ENCODE measurements at regions not wholly inside any gene's neighbourhood (a gene's known extent, or its start where the extent isn't known, plus 50 kb on each side); places are given as distances from the start of the nearest gene placed in this dataset.
"Not testable (repeated sequence)": the region's sequence is repeated elsewhere in the genome, so short reads cannot be mapped to it uniquely, and the experiment has no call there.

DNA sequence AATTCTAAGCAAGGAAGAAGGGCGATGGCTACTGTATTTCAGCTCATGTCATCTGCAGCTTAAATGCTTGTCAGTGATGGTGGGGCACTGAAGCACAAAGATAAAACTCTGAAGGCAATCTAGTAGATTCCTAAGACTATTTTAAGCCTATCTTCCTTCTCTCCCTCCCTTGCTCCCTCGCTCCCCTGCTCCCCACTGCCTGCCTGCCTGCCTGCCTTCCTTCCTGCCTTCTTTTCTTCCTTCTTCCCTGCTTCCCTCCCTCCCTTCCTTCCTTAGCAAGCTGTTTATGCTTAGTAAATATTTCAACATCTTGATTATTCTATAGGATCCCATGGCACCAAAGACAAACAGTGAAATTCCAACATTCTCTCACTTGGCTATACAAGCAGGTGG lies 99.6 kb downstream of the OXSM start:
- H3K4me3 ChIP-seq (ENCODE audit: low read depth, low read length), result no peak overlapping the region
- no peak for DNase-seq (ENCODE audit: low read depth)

DNA sequence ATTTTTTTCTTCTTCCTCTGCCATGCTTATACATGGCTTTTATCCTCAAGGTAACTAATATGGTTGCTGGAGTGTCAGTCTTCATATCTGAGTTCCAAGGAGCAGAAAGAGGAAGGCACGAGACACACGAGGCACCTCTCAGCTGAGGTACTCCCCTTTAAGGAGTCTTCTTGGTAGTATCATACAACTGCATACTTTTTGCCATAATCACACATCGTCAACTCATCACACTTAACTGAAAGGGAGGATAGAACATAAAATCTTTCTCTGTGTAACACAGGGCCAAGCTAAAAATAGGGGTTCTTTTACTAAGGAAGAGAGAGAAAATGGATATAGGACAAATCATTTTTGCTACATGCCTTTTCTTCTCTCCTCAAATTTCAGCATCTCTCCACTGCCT lies 104.2 kb downstream of the OXSM start:
- DNase-seq (ENCODE audit: low read depth), result no peak
- no peak overlapping the region for H3K4me3 ChIP-seq (ENCODE audit: low read depth, low read length)

DNA sequence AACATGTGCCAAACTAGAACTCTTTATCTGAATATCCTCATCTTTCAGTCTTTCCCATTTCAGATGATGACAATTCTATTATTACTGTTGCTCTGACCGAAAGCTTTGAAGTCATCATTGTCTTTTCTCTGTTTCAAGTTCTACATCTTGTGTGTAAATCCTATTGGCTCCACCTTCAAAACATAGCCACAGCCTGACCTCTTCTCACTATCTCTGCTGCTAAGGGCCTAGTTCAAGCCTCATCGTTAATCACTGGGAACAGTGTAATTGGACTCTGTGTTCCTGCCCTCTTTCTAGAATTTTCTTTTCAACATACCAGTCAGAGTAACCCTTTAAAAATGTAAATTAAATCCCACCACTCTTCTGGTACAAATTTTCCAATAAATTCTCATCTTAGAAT lies 105.1 kb downstream of the OXSM start:
- no peak for DNase-seq (ENCODE audit: low read depth)
- no peak overlapping the region for H3K4me3 ChIP-seq (ENCODE audit: low read depth, low read length)

DNA sequence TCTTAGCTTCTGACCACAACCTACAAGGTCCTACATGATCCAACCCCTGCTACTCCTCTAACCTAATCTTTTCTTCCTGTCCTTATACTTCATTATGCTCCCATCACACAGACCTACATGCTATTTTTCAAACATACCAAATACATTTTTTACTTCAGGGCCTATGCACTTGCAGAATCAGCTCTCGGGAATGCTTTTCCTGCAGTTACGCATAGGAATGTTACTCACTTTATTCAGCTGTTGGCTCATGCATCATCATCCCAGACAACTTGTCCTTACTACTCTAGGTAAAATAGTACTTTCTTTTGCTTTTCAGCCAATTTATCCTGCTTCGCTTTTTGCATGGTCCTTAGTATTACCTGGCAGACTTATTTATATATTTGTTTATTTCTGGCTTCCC lies 105.6 kb downstream of the OXSM start:
- DNase-seq (ENCODE audit: low read depth), result peak; percentile 36

DNA sequence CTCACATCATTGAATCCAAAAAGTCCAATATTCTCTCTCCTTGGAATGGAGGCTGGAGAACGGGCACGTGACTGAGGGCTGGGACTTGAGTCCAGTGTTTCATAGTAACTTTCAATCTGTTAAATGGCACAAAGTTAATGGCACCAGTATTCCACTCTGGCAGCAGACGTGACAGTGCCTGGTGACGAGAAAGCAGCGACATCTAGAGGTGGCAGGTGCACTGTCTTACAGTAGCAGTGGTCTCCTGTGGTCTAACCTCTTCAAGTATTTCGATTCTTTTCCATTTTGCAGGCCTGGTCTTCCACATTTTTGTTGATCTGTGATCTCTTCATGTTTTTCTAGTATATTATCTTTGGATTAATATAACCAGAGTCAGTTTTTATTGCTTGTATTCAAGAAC lies 107.1 kb downstream of the OXSM start:
- DNase-seq (ENCODE audit: low read depth), result no peak
- no peak overlapping the region for H3K4me3 ChIP-seq (ENCODE audit: low read depth, low read length)

More for the DNA sequence above, 105.6 kb downstream of the OXSM start:
- no peak overlapping the region for H3K4me3 ChIP-seq (ENCODE audit: low read depth, low read length)

DNA sequence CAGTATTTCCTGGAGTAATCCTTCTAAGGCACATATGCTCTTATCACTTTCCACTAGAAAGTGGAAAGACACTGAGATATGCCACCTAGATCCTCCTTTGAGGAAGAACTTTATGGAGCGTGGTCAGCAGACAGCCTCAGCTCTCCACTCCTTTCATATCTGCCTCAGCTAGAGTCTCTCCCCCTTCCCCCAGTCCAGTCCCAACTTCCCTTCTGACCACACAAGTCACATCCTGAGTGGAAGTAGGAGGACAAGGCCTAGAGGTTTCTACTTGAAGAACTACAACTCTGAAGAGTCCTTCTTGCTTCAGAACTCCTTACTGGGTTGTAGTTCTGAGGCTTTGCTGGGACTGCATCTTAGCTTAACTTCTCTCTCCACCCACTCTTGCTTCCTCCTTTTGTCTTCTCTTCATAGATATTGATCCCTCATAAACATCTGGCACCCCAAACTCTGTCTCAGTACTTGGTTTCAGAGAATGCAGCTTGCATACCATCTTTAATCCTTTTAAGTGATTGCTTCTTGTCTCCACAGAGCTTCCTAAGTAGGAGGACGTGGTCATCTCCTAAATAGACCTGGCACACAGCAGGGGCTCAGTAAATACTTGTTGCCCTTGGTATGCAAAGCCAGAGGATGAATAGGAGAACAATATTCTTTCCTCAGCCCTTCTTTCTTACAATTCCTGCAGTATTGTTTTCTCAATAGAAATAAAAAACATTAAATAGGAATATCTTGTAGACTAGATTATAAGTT lies 109.6 kb downstream of the OXSM start:
- no peak for DNase-seq (ENCODE audit: low read depth)
- H3K4me3 ChIP-seq (ENCODE audit: low read depth, low read length), result no peak overlapping the region

DNA sequence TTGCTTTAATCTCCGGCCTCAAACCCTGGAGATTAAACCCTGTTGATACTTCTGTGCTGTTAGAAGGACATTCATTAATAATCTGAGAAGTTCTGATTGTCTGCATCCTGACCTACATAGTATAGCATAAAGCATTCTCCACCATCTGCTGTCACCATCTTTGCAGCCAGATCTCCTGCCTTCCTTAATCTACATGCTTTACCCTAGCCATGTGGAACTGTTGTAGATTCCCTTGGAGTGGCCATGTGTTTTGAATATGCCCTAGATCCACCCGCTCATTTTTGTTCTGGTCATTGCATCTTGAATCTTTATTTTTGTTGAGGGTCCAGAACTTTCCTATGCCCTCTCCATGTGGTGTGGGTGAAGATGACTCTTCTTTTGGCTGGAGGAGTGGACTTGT lies 110.3 kb downstream of the OXSM start:
- no peak overlapping the region for H3K4me3 ChIP-seq (ENCODE audit: low read depth, low read length)

DNA sequence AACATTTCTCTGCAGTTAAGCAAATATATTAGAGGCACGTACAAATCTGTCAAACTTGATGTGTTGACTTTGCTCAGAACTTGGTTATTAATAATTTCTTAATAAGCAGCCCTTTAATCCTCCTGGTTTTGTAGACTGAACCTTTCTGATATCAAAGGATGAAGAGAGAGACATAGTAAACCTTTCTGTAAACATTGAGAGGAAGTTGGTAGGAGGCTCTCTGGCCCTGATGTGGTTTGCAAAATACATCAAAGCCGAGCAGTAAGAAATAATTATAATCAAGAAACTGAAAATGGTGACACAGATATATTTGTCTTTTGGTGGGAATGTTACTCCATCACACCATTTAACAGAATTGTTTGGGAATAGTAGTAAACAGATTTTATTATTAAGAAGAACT lies 111.9 kb downstream of the OXSM start:
- H3K4me3 ChIP-seq (ENCODE audit: low read depth, low read length), result no peak overlapping the region
- DNase-seq (ENCODE audit: low read depth), result no peak

More for the DNA sequence above, 110.3 kb downstream of the OXSM start:
- DNase-seq (ENCODE audit: low read depth), result no peak

DNA sequence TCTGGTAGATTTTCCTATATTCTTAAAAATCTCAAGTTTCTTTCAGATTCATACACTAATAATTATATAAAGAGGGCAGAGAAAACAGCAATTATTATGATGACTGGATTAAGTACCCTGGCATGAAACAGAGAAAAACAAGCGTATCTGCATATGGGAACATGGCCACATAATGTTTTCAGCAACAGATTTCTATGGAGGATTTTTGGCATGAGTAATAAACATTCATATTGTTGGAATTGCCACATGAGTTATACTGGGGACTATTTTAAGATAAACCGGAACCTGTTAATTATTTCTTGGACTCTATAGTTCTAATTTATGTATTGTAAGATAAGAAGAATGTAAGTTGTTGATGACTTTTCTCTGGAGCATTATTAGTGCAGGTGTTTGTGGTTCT lies 112.7 kb downstream of the OXSM start:
- H3K4me3 ChIP-seq (ENCODE audit: low read depth, low read length), result no peak overlapping the region
- DNase-seq (ENCODE audit: low read depth), result no peak

DNA sequence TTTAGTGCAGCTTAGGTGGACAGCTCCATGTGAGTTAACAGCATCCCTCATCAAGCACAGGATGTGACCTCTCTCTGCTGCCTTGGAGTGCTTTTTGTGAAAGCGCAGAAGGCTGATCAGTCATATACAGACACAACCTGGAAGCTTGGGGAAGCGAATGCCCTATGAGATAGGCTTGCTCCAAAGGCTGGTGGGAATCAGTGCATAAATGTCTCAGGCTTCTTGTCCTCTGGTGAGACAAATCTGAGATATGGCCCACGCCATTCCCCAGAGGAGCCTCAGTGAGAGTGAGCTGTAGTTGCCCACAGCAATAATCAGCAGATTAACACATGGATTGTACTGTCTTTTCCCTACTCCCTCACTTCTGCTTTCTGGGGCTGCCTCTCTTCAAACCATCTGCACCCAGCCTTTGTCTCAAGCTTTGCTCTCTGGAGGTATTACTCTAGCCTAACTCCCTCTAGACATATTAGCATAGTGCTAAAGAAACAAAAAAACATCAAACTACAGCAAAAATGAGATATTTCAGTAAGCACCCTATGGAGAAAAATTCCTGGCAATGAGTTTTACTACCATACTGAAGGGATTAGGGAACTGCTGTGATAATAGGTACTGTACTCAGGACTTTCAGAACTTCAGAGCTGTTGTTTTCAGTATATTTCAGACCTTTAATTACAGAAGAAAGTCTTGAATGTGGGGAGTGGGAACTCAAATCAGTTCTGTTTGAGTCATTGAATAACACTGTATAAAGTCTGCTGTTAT lies 113.7 kb downstream of the OXSM start:
- no peak overlapping the region for H3K4me3 ChIP-seq (ENCODE audit: low read depth, low read length)
- DNase-seq (ENCODE audit: low read depth), result no peak

DNA sequence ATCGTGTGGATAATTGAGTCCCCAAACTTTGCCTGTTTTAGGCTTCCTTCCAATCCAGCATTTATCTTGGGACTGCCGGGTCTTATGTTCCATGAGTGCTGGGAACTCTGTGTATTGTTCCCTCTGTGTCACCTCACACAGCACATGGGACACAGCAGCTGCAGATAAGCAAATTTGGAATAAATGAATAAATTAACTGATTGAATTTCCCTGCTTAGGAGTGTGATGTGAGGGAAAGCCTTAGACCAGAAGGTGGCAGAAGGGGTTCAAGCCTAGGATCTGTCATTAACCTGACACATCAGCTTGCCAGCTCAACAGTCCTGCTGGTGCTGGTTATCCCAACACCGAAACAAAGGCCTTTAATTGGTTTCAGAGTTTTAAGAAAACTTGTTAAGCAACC lies 114.3 kb downstream of the OXSM start:
- no peak overlapping the region for H3K4me3 ChIP-seq (ENCODE audit: low read depth, low read length)
- DNase-seq (ENCODE audit: low read depth), result no peak

DNA sequence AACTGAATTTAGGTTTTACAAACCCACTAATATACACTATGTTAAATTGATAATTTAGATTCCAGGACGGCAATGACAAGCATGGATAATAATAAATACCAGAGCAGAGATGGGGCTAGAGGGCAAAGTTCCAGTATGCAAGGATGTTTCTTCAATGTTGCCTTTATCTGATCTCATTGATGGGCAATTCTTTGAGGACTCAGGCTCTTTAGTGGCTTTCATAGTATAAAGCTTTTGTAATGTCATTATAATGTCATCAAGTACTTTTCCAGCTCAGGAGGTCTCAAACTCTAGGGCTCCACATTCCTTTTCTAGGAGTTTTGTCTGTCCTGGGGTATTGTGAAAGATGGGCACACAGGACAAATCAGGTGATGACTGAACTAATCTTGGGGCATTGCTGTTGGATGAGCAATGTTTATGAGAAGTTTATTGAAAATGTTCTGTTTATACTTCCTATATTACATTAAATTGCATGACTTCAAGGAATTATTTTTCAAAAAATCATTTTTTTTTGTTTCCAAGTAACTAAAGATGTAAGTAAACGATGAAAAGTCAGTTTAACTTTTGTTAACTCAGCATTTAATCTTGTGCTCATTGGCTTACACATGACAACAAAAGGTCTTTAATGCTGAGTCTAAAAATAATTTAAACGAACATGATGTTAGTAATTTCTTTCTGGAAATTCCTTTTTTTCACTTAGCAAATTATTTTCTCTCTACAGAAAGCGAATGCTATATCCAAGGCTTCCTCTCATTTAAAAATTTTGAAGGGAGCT lies 116.4 kb downstream of the OXSM start:
- no peak for DNase-seq (ENCODE audit: low read depth)
- H3K4me3 ChIP-seq (ENCODE audit: low read depth, low read length), result no peak overlapping the region

DNA sequence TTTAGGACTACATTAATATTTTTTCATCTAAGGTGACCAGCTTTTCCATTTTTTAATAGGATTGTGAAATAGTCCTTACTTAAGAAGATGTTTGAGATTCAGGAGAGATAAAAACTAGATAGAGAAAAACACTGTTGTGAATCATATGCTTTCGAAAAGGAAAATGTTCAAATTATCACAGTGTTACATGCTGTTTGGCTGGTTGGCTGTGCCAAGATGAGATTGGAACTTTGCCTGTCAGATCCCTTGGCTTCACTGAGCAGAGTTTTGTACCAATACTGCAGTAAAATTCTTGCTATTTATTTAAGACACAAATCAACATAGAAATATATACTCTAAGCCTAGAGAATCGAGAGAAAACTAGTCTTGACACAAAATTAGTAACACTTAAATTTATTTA lies 117.2 kb downstream of the OXSM start:
- DNase-seq (ENCODE audit: low read depth), result no peak
- no peak overlapping the region for H3K4me3 ChIP-seq (ENCODE audit: low read depth, low read length)

DNA sequence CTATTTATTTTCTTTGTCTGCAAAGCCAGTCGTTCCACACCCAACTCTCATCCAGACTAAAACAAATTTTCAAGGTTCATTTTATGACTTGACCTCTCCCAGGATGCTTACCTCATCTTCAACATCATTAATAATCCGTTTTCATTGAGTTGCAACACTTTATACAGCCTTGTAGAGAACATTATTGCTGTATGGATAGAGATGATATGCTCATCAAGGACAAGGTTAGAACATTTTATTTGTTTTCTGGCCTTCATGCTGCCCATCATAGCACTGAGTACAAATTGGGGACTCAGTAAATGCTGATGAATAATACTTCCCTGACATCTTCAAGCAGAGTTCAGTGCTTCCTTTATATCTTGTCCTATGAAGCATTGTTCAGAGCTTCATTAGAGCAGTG lies 120.2 kb downstream of the OXSM start:
- no peak overlapping the region for H3K4me3 ChIP-seq (ENCODE audit: low read depth, low read length)
- no peak for DNase-seq (ENCODE audit: low read depth)

DNA sequence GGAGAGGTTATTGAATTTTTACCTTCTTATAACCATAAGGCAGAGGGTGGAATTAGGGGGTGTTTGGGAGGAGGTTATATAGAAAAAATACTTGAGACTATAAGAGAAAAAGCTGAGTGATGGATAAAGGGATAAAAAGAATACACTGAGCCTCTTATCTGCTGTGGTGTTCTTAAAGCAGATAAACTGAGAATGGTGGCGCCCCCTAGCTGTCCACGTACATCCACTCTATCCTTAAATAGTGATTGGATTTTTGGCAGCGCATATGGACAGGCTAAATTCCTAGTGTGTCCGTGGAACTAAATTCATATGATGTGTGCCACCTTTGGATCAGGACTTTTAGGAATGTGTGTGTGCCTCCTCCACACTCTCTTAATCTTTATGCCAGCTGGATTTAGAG lies 121.1 kb downstream of the OXSM start:
- H3K4me3 ChIP-seq (ENCODE audit: low read depth, low read length), result no peak overlapping the region
- no peak for DNase-seq (ENCODE audit: low read depth)

DNA sequence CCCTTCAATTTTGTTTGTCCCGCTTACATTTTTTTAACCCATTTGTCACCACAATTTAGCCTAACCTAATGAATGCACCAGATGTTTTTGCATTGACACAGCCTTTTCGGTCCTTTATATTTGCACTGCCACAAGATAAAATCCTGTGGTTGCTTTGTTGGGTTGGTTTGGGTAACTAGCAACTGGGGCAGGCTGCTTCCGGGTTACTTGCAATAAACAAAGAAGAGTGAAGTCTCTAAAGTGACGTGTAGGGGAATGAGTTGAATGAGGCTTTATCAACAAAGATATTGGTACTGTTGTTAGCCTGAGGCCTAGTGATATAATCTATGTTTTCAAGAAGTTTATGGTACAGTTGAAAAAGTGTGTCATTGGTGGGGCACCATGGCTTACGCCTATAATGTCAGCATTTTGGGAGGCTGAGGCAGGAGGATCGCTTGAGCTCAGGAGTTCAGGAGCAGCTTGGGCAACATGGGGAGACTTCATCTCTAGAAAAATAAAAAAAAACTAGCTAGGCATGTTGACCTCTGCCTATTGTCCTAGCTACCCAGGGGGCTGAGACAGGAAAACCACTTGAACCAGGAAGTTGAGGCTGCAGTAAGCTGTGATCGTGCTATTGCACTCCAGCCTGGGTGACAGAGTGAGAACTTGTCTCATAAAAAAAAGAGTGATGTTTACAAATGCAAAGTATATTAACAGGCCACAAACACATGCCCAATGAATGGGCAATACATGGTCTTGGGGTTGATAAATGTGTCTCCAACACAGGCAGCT lies 121.8 kb downstream of the OXSM start:
- no peak for DNase-seq (ENCODE audit: low read depth)
- H3K4me3 ChIP-seq (ENCODE audit: low read depth, low read length), result no peak overlapping the region

DNA sequence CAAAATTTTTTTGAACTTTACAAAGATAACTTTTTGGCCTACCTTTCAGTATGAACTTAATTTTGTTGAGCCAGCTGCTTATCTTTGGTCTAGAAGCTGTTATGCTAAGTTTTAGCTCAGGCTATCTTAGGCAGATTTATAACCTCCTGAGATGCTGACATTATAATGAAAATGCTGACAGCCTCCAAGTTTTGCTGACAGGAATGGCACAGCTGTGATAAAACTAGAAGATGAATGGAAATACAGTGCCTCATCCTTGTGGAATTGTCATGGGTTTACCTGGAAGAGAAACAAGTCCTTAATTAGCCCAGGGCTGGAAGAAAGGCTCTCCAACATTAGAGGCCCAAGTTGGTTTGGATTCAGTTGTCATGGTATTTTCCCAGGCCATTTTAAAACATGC lies 123.3 kb downstream of the OXSM start:
- no peak overlapping the region for H3K4me3 ChIP-seq (ENCODE audit: low read depth, low read length)
- DNase-seq (ENCODE audit: low read depth), result no peak

DNA sequence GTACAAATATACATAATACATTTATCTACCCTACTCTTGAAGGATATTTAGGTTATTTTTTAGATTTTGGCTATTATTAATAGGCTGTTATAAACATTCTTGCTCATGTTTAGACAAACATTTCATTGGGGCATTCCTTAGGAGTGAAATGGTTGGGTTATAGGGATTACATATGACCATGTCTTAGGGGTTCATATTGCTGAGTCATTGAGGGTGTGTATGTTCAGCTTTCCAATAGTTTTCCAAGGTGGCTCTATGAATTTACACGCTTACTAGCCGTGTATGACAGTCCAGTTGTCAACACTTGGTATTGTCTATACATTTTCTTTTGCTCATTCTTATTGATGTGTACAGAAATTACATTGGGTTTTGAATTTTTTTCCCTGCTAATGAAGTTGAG lies 125.8 kb downstream of the OXSM start:
- no peak for DNase-seq (ENCODE audit: low read depth)
- H3K4me3 ChIP-seq (ENCODE audit: low read depth, low read length), result no peak overlapping the region

DNA sequence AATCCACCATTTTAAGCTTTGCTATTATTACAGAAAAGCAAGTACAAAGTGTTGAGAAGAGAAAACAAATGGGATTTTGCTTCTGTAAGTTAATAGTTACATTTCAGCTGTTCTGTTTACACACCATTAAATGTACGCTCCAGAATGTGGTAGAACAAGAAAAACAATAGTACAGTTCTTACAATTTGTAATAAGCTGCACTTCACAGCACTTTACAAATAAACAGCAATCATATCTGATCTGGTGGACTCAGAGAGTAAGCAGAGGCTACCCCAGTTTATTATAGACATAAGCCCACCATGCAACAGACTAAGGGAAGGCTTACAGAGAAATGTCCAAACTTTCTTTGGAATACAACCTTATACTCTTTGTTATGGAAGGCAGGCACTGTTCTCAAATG lies 126.4 kb downstream of the OXSM start:
- no peak for DNase-seq (ENCODE audit: low read depth)
- no peak overlapping the region for H3K4me3 ChIP-seq (ENCODE audit: low read depth, low read length)

DNA sequence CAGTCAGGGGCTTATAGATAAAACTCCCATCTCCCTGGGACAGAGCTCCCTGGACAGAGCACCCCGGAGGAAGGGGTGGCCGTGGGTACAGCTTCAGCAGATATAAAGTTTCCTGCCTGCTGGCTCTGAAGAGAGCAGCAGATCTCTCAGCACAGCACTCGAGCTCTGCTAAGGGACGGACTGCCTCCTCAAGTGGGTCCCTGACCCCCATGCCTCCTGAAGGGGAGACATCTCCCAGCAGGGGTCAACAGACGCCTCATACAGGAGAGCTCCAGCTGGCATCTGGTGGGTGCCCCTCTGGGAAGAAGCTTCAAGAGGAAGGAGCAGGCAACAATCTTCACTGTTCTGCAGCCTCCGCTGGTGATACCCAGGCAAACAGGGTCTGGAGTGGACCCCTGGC lies 142.1 kb downstream of the OXSM start:
- not testable (repeated sequence) for H3K4me3 ChIP-seq (ENCODE audit: low read depth, low read length); DNase-seq (ENCODE audit: low read depth)

All from skeletal muscle cell (primary cell).